ENCODE measurements at regions not wholly inside any gene's neighbourhood (a gene's known extent, or its start where the extent isn't known, plus 50 kb on each side); places are given as distances from the start of the nearest gene placed in this dataset.
"Not testable (repeated sequence)": the region's sequence is repeated elsewhere in the genome, so short reads cannot be mapped to it uniquely, and the experiment has no call there.

DNA sequence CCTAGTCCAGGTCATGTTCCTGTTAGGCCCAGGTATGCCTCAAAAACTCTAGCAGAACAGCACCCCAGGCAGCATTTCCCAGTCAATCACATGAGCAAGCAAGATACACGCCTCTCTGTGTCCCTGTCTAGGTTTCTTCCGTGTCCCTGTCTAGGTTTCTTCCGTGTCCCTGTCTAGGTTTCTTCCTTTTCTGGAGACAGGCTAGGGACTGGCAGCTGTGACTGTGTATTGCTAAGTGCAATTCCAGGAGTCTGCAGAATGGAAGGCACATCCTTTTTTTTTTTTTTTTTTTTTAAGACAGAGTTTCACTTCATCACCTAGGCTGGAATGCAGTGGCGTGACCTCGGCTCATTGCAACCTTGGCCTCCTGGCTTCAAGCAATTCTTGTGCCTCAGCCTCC lies 77.6 kb downstream of the SETD4 start:
- H3K36me3 ChIP-seq (ENCODE audit: control insufficient read depth in 4 of 4, insufficient read depth in 4 of 4, low read length in 4 of 4): no peaks in the 10 kb centered on the region
- H3K27ac ChIP-seq (ENCODE audit: low read depth in 1 of 2, low read length in 1 of 2): no peak overlapping the region
- no peak overlapping the region for H3K4me3 ChIP-seq
- WGBS, 2 donors: 76 to 86% methylated on average over 5 of the region's 5 CpGs
- no peaks in the 10 kb centered on the region for H3K27me3 ChIP-seq (ENCODE audit: control insufficient read depth in 3 of 3, insufficient read depth in 3 of 3, low read length in 2 of 3)
- H3K9me3 ChIP-seq (ENCODE audit: control insufficient read depth in 4 of 4, insufficient read depth in 3 of 4, low read length in 3 of 4): peaks cover 0 to 5% (median 3%) of the 10 kb centered on the region in 4 donors
- H3K4me1 ChIP-seq (ENCODE audit: control insufficient read depth in 5 of 5, insufficient read depth in 5 of 5, low read length in 5 of 5): peaks cover 0 to 6% (median 0%) of the 10 kb centered on the region in 5 donors
- TF ChIP-seq, protein P1, sequence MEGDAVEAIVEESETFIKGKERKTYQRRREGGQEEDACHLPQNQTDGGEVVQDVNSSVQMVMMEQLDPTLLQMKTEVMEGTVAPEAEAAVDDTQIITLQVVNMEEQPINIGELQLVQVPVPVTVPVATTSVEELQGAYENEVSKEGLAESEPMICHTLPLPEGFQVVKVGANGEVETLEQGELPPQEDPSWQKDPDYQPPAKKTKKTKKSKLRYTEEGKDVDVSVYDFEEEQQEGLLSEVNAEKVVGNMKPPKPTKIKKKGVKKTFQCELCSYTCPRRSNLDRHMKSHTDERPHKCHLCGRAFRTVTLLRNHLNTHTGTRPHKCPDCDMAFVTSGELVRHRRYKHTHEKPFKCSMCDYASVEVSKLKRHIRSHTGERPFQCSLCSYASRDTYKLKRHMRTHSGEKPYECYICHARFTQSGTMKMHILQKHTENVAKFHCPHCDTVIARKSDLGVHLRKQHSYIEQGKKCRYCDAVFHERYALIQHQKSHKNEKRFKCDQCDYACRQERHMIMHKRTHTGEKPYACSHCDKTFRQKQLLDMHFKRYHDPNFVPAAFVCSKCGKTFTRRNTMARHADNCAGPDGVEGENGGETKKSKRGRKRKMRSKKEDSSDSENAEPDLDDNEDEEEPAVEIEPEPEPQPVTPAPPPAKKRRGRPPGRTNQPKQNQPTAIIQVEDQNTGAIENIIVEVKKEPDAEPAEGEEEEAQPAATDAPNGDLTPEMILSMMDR (IDR thresholded peaks at IDR 0.05; ENCODE audit: control extremely low read depth, extremely low read depth): no peak
- DNase-seq (no peak), ATAC-seq (ENCODE audit: insufficient read depth, low FRiP score) (no peak)
- H3K9ac ChIP-seq (ENCODE audit: insufficient read depth in 1 of 2, low read length in 2 of 2): no peak overlapping the region

DNA sequence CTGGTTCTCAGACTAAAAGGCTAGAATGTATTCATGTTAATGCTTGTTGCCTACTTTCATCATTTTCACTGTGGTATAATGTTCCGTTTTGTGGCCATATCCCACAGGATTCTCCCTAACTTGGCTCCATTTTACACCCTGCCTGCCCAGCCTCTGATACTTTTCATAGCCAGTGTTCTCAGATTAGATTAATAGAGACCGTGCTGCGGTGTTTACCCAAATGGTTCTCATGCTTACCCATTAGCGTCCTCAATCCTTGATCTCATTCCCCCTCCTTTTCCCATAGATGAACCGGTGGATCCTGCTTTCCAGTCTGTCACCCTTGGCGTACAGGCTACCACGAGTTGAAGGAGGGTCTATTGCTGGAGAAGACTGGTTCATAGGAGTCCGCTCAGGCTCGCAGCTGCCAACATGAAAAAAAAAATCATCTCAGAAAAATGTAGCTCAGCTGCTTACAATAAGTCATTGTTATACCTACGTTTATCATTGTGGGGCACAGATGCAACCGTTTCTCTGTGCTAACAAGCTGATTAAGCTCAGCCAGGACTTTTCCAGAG lies 78.7 kb downstream of the SETD4 start:
- Histone ChIP-seq H3K4me1 (ENCODE audit: control insufficient read depth in 5 of 5, insufficient read depth in 5 of 5, low read length in 5 of 5) (peaks cover 0 to 3% (median 0%) of the 10 kb centered on the region in 5 donors), H3K27ac (ENCODE audit: low read depth in 1 of 2, low read length in 1 of 2) (no peak overlapping the region), H3K4me3 (no peak overlapping the region), H3K27me3 (ENCODE audit: control insufficient read depth in 3 of 3, insufficient read depth in 3 of 3, low read length in 2 of 3) (no peaks in the 10 kb centered on the region), H3K36me3 (ENCODE audit: control insufficient read depth in 4 of 4, insufficient read depth in 4 of 4, low read length in 4 of 4) (no peaks in the 10 kb centered on the region), H3K9ac (ENCODE audit: insufficient read depth in 1 of 2, low read length in 2 of 2) (no peak overlapping the region), H3K9me3 (ENCODE audit: control insufficient read depth in 4 of 4, insufficient read depth in 3 of 4, low read length in 3 of 4) (peaks cover 0 to 6% (median 4%) of the 10 kb centered on the region in 4 donors)
- DNase-seq: peak in 1 of 3 donors; percentile 30
- 68 to 71% methylated on average over 11 of the region's 11 CpGs for WGBS, 2 donors
- TF ChIP-seq, protein P1 (IDR thresholded peaks at IDR 0.05; ENCODE audit: control extremely low read depth, extremely low read depth): no peak
- no peak for ATAC-seq (ENCODE audit: insufficient read depth, low FRiP score)

DNA sequence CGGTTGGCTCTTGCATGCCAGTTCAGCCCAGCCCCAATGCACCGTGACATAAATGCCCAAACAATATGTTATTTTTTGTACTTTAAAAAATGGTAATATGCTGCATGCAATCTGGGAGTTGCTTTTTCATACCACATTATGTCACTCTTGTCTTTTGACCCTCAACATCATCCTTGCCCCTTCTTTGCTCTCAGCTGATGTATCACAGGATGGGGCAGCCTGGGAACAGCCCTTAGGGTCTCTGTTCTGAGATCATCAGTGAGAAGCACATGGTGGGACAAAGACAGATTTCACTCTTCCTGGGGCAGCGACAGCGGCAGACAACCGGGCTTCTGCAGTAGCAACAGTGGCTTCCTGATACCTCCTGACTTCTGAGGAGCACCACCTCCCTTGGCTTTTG lies 79.5 kb downstream of the SETD4 start:
- Histone ChIP-seq H3K27me3 (ENCODE audit: control insufficient read depth in 3 of 3, insufficient read depth in 3 of 3, low read length in 2 of 3) (no peaks in the 10 kb centered on the region), H3K9me3 (ENCODE audit: control insufficient read depth in 4 of 4, insufficient read depth in 3 of 4, low read length in 3 of 4) (peaks cover 0 to 6% (median 4%) of the 10 kb centered on the region in 4 donors), H3K4me1 (ENCODE audit: control insufficient read depth in 5 of 5, insufficient read depth in 5 of 5, low read length in 5 of 5) (peaks cover 0 to 3% (median 0%) of the 10 kb centered on the region in 5 donors), H3K4me3 (no peak overlapping the region), H3K36me3 (ENCODE audit: control insufficient read depth in 4 of 4, insufficient read depth in 4 of 4, low read length in 4 of 4) (no peaks in the 10 kb centered on the region), H3K9ac (ENCODE audit: insufficient read depth in 1 of 2, low read length in 2 of 2) (no peak overlapping the region), H3K27ac (ENCODE audit: low read depth in 1 of 2, low read length in 1 of 2) (no peak overlapping the region)
- 64 to 76% methylated on average over 5 of the region's 5 CpGs for WGBS, 2 donors
- ATAC-seq (ENCODE audit: insufficient read depth, low FRiP score): no peak
- no peak for DNase-seq
- TF ChIP-seq, protein P1 (IDR thresholded peaks at IDR 0.05; ENCODE audit: control extremely low read depth, extremely low read depth): no peak

DNA sequence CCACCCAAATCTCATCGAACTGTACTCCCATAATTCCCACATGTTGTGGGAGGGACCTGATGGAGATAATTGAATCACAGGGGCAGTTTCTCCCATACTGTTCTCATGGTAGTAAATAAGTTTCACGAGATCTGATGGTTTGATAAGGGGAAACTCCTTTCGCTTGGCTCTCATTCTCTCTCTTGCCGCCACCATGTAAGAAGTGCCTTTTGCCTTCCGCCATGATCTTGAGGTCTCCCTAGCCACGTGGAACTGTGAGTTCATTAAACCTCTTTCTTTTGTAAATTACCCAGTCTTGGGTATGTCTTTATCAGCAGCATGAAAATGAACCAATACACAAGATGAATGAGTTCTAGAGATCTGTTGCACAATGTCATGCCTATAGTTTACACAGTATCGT lies 82.5 kb downstream of the SETD4 start:
- ATAC-seq (ENCODE audit: insufficient read depth, low FRiP score): not testable (repeated sequence)

More for the DNA sequence above, 82.5 kb downstream of the SETD4 start:
- not testable (repeated sequence) for DNase-seq; H3K27ac ChIP-seq (ENCODE audit: low read depth in 1 of 2, low read length in 1 of 2); H3K4me3 ChIP-seq; H3K9me3 ChIP-seq (ENCODE audit: control insufficient read depth in 4 of 4, insufficient read depth in 3 of 4, low read length in 3 of 4); H3K27me3 ChIP-seq (ENCODE audit: control insufficient read depth in 3 of 3, insufficient read depth in 3 of 3, low read length in 2 of 3); H3K36me3 ChIP-seq (ENCODE audit: control insufficient read depth in 4 of 4, insufficient read depth in 4 of 4, low read length in 4 of 4); H3K9ac ChIP-seq (ENCODE audit: insufficient read depth in 1 of 2, low read length in 2 of 2); H3K4me1 ChIP-seq (ENCODE audit: control insufficient read depth in 5 of 5, insufficient read depth in 5 of 5, low read length in 5 of 5)
- 53 to 87% methylated on average over 7 of the region's 7 CpGs for WGBS, 2 donors
